ENCODE measurements at regions not wholly inside any gene's neighbourhood (a gene's known extent, or its start where the extent isn't known, plus 50 kb on each side); places are given as distances from the start of the nearest gene placed in this dataset.

DNA sequence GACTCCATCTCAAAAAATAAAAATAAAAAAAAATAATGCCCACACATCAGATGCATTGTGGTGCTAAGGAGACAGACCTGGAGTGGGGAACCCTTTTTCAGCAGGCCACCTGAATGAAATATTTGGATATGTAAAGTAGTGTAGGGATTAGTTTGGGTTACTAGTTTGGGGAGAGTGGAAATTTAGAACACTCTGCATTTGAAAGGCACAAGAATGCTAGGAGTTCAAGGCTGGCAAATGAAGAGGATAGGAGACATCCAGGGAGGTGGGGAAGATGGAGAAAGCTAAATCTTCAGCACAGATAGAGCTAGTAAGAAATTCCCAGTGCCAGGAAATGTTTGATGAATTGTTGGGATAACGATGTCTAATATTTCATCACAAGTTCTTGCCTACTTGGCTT is 298.3 kb upstream of the ERCC4 start:
- H4K20me1 ChIP-seq (ENCODE audit: insufficient read depth): no peaks in the 10 kb centered on the region
- no peaks in the 10 kb centered on the region for H3K27me3 ChIP-seq (ENCODE audit: insufficient read depth, low read length)
- no peaks in the 10 kb centered on the region for H3K4me1 ChIP-seq (ENCODE audit: control insufficient read depth in 1 of 2, insufficient read depth in 2 of 2, low read length in 2 of 2)
- no TSS peak for BruUV-seq (replicated peaks)
- TF ChIP-seq TCF7L2 (IDR thresholded peaks at IDR 0.05; ENCODE audit: borderline replicate concordance, extremely low read depth, insufficient read depth, insufficient read length) (no peak), CTCF (IDR thresholded peaks at IDR 0.05 in 2 of 3, conservative IDR thresholded peaks at IDR 0.05 in 1 of 3; ENCODE audit: borderline replicate concordance in 1 of 3, insufficient read depth in 1 of 3, low read depth in 2 of 3, low read length in 2 of 3) (no peak), FOSL1 (IDR thresholded peaks at IDR 0.05; ENCODE audit: low read depth) (no peak), POLR2AphosphoS5 (IDR thresholded peaks at IDR 0.05; ENCODE audit: low read depth, low read length) (no peak)
- TF ChIP-seq, protein P1, sequence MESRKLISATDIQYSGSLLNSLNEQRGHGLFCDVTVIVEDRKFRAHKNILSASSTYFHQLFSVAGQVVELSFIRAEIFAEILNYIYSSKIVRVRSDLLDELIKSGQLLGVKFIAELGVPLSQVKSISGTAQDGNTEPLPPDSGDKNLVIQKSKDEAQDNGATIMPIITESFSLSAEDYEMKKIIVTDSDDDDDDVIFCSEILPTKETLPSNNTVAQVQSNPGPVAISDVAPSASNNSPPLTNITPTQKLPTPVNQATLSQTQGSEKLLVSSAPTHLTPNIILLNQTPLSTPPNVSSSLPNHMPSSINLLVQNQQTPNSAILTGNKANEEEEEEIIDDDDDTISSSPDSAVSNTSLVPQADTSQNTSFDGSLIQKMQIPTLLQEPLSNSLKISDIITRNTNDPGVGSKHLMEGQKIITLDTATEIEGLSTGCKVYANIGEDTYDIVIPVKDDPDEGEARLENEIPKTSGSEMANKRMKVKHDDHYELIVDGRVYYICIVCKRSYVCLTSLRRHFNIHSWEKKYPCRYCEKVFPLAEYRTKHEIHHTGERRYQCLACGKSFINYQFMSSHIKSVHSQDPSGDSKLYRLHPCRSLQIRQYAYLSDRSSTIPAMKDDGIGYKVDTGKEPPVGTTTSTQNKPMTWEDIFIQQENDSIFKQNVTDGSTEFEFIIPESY (IDR thresholded peaks at IDR 0.05; ENCODE audit: extremely low read depth, insufficient replicate concordance, low read length): no peak
- intact Hi-C loops (cut with micrococcal nuclease): no loop called here
- RAD21 ChIA-PET (ENCODE audit: low non-redundant PET in 1 of 2, low total read pairs in 2 of 2, uncharacterized antibody in 2 of 2, unreplicated experiment in 2 of 2): no interaction called here
- H3K9me2 ChIP-seq (ENCODE audit: insufficient read depth): no peaks in the 10 kb centered on the region
- H3K9ac ChIP-seq (ENCODE audit: low read length): no peak overlapping the region
- DNase-seq (ENCODE audit: low read depth, low spot score) (no peak), ATAC-seq (no peak)
- H3K27ac ChIP-seq (ENCODE audit: low read depth, low read length): no peak overlapping the region
- H3K79me2 ChIP-seq (ENCODE audit: insufficient read depth, low read length): no peaks in the 10 kb centered on the region
- no peak overlapping the region for H3K4me3 ChIP-seq (replicated peaks in 1 of 2; ENCODE audit: low read depth in 1 of 2, low read length in 2 of 2)
- CTCF ChIA-PET: no interaction called here
- H3K4me2 ChIP-seq (ENCODE audit: low read length): no peak overlapping the region
- H3K36me3 ChIP-seq (ENCODE audit: control insufficient read depth in 1 of 2, insufficient read depth in 2 of 2, low read length in 2 of 2): no peaks in the 10 kb centered on the region
- POLR2A ChIA-PET: no interaction called here
- no peak overlapping the region for H2AFZ ChIP-seq (ENCODE audit: low read depth, low read length, poor library complexity, severe bottlenecking)
- H3K9me3 ChIP-seq (ENCODE audit: control insufficient read depth in 1 of 2, insufficient read depth in 1 of 2, low read depth in 1 of 2, low read length in 2 of 2): no peaks in the 10 kb centered on the region; a peak in 1 of 4 replicates
